ENCODE measurements at regions not wholly inside any gene's neighbourhood (a gene's known extent, or its start where the extent isn't known, plus 50 kb on each side); places are given as distances from the start of the nearest gene placed in this dataset.

GRCh38 chr5:84859056-84859455 is 474.4 kb upstream of the EDIL3 start:
- H3K27me3 ChIP-seq (ENCODE audit: insufficient read depth, low read length): no peaks in the 10 kb centered on the region
- no TSS peak for BruUV-seq (replicated peaks)
- H3K4me2 ChIP-seq (ENCODE audit: low read length): no peak overlapping the region
- H2AFZ ChIP-seq (ENCODE audit: low read depth, low read length, poor library complexity, severe bottlenecking): no peak overlapping the region
- H3K9ac ChIP-seq (ENCODE audit: low read length): no peak overlapping the region
- no peak for TF ChIP-seq CEBPB (IDR thresholded peaks at IDR 0.05; ENCODE audit: low read depth)
- TF ChIP-seq CTCF (IDR thresholded peaks at IDR 0.05 in 2 of 3, conservative IDR thresholded peaks at IDR 0.05 in 1 of 3; ENCODE audit: borderline replicate concordance in 1 of 3, insufficient read depth in 1 of 3, low read depth in 2 of 3, low read length in 2 of 3): no peak
- TF ChIP-seq POLR2AphosphoS5 (IDR thresholded peaks at IDR 0.05; ENCODE audit: low read depth, low read length): no peak
- no peak for TF ChIP-seq JUND (IDR thresholded peaks at IDR 0.05)
- TF ChIP-seq FOSL1 (IDR thresholded peaks at IDR 0.05; ENCODE audit: low read depth): no peak
- TF ChIP-seq TCF7L2 (IDR thresholded peaks at IDR 0.05; ENCODE audit: borderline replicate concordance, extremely low read depth, insufficient read depth, insufficient read length): no peak
- TF ChIP-seq ATF3 (IDR thresholded peaks at IDR 0.05): no peak
- no peak for TF ChIP-seq RAD21 (IDR thresholded peaks at IDR 0.05; ENCODE audit: low read depth)
- TF ChIP-seq ZNF274 (IDR thresholded peaks at IDR 0.05; ENCODE audit: low read depth, low read length): no peak
- no peaks in the 10 kb centered on the region for H4K20me1 ChIP-seq (ENCODE audit: insufficient read depth)
- intact Hi-C loops (cut with micrococcal nuclease): no loop called here
- no peak overlapping the region for H3K27ac ChIP-seq (ENCODE audit: low read depth, low read length)
- H3K9me2 ChIP-seq (ENCODE audit: insufficient read depth): no peaks in the 10 kb centered on the region
- ATAC-seq (no peak), DNase-seq (ENCODE audit: low read depth, low spot score) (no peak)
- no peaks in the 10 kb centered on the region for H3K79me2 ChIP-seq (ENCODE audit: insufficient read depth, low read length)
- H3K4me3 ChIP-seq (replicated peaks in 1 of 2; ENCODE audit: low read depth in 1 of 2, low read length in 2 of 2): no peak overlapping the region
- no peaks in the 10 kb centered on the region for H3K9me3 ChIP-seq (ENCODE audit: control insufficient read depth in 1 of 2, insufficient read depth in 1 of 2, low read depth in 1 of 2, low read length in 2 of 2)
- POLR2A ChIA-PET: no interaction called here
- H3K4me1 ChIP-seq (ENCODE audit: control insufficient read depth in 1 of 2, insufficient read depth in 2 of 2, low read length in 2 of 2): no peaks in the 10 kb centered on the region
- H3K36me3 ChIP-seq (ENCODE audit: control insufficient read depth in 1 of 2, insufficient read depth in 2 of 2, low read length in 2 of 2): no peaks in the 10 kb centered on the region
- RAD21 ChIA-PET (ENCODE audit: low non-redundant PET in 1 of 2, low total read pairs in 2 of 2, uncharacterized antibody in 2 of 2, unreplicated experiment in 2 of 2): no interaction called here
- CTCF ChIA-PET: no interaction called here

DNA sequence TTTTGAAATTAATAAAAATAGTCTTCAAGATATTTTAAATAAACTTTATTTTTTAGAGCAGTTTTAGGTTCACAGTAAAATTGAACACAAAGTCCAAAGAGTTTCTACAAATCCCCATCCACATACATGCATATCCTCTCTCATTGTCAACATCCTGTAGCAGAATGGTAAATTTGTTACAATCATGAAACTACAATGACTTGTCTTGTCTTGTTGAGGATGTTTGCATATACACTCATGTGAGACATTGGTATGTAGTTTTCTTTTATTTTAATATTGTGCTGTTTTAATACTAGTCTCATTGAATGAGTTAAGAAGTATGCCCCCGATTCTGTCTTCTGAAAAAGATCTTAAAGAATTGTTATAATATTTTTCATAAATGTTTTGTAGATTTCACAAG is 447.0 kb upstream of the EDIL3 start:
- Histone ChIP-seq H4K20me1 (ENCODE audit: insufficient read depth) (no peaks in the 10 kb centered on the region), H3K27ac (ENCODE audit: low read depth, low read length) (no peak overlapping the region), H3K4me1 (ENCODE audit: control insufficient read depth in 1 of 2, insufficient read depth in 2 of 2, low read length in 2 of 2) (no peaks in the 10 kb centered on the region), H3K9me2 (ENCODE audit: insufficient read depth) (peaks cover 3% of the 10 kb centered on the region; the same call in 1 of the 2 replicates), H3K27me3 (ENCODE audit: insufficient read depth, low read length) (no peaks in the 10 kb centered on the region), H3K4me2 (ENCODE audit: low read length) (no peak overlapping the region), H3K9me3 (ENCODE audit: control insufficient read depth in 1 of 2, insufficient read depth in 1 of 2, low read depth in 1 of 2, low read length in 2 of 2) (no peaks in the 10 kb centered on the region), H3K4me3 (replicated peaks in 1 of 2; ENCODE audit: low read depth in 1 of 2, low read length in 2 of 2) (no peak overlapping the region), H2AFZ (ENCODE audit: low read depth, low read length, poor library complexity, severe bottlenecking) (no peak overlapping the region), H3K79me2 (ENCODE audit: insufficient read depth, low read length) (no peaks in the 10 kb centered on the region), H3K36me3 (ENCODE audit: control insufficient read depth in 1 of 2, insufficient read depth in 2 of 2, low read length in 2 of 2) (no peaks in the 10 kb centered on the region), H3K9ac (ENCODE audit: low read length) (no peak overlapping the region)
- ATAC-seq (no peak), DNase-seq (ENCODE audit: low read depth, low spot score) (no peak)
- CTCF ChIA-PET: no interaction called here
- POLR2A ChIA-PET: no interaction called here
- BruUV-seq (replicated peaks): no TSS peak
- RAD21 ChIA-PET (ENCODE audit: low non-redundant PET in 1 of 2, low total read pairs in 2 of 2, uncharacterized antibody in 2 of 2, unreplicated experiment in 2 of 2): no interaction called here
- intact Hi-C loops (cut with micrococcal nuclease): no loop called here
- TF ChIP-seq SP1 (IDR thresholded peaks at IDR 0.05; ENCODE audit: low read depth) (no peak), POLR2AphosphoS5 (IDR thresholded peaks at IDR 0.05; ENCODE audit: low read depth, low read length) (no peak), ZFX (IDR thresholded peaks at IDR 0.05) (no peak), POLR2A (IDR thresholded peaks at IDR 0.05; ENCODE audit: borderline replicate concordance, extremely low read depth, insufficient read depth, insufficient read length) (no peak), EGR1 (IDR thresholded peaks at IDR 0.05; ENCODE audit: low read depth) (no peak), SRF (IDR thresholded peaks at IDR 0.05; ENCODE audit: low read depth) (no peak), CBX3 (IDR thresholded peaks at IDR 0.05; ENCODE audit: low read depth) (no peak), TCF7L2 (IDR thresholded peaks at IDR 0.05; ENCODE audit: borderline replicate concordance, extremely low read depth, insufficient read depth, insufficient read length) (no peak), CEBPB (IDR thresholded peaks at IDR 0.05; ENCODE audit: low read depth) (no peak), RAD21 (IDR thresholded peaks at IDR 0.05; ENCODE audit: low read depth) (no peak), ELF1 (IDR thresholded peaks at IDR 0.05; ENCODE audit: borderline replicate concordance, low read depth) (no peak)
- TF ChIP-seq, protein P1, sequence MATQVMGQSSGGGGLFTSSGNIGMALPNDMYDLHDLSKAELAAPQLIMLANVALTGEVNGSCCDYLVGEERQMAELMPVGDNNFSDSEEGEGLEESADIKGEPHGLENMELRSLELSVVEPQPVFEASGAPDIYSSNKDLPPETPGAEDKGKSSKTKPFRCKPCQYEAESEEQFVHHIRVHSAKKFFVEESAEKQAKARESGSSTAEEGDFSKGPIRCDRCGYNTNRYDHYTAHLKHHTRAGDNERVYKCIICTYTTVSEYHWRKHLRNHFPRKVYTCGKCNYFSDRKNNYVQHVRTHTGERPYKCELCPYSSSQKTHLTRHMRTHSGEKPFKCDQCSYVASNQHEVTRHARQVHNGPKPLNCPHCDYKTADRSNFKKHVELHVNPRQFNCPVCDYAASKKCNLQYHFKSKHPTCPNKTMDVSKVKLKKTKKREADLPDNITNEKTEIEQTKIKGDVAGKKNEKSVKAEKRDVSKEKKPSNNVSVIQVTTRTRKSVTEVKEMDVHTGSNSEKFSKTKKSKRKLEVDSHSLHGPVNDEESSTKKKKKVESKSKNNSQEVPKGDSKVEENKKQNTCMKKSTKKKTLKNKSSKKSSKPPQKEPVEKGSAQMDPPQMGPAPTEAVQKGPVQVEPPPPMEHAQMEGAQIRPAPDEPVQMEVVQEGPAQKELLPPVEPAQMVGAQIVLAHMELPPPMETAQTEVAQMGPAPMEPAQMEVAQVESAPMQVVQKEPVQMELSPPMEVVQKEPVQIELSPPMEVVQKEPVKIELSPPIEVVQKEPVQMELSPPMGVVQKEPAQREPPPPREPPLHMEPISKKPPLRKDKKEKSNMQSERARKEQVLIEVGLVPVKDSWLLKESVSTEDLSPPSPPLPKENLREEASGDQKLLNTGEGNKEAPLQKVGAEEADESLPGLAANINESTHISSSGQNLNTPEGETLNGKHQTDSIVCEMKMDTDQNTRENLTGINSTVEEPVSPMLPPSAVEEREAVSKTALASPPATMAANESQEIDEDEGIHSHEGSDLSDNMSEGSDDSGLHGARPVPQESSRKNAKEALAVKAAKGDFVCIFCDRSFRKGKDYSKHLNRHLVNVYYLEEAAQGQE (IDR thresholded peaks at IDR 0.05; ENCODE audit: low read depth): no peak
- TF ChIP-seq, protein P2, sequence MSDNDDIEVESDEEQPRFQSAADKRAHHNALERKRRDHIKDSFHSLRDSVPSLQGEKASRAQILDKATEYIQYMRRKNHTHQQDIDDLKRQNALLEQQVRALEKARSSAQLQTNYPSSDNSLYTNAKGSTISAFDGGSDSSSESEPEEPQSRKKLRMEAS (IDR thresholded peaks at IDR 0.05): no peak

All from HCT116 (cell line).